Activated CD4-positive, alpha-beta T cell treated with anti-CD3 and anti-CD28 coated beads for 4 hours (primary cell): ENCODE measurements at regions not wholly inside any gene's neighbourhood (a gene's known extent, or its start where the extent isn't known, plus 50 kb on each side); places are given as distances from the start of the nearest gene placed in this dataset.
"Not testable (repeated sequence)": the region's sequence is repeated elsewhere in the genome, so short reads cannot be mapped to it uniquely, and the experiment has no call there.

Experiments
- DNase-seq, 2 donors: peaks; one replicate each; pipeline ENCODE4 v3.0.0-alpha.2; 2020

GRCh38 chr6:28626386-28626785, 100.7 kb downstream of the GPX5 start:
- DNase-seq = not testable (repeated sequence)

GRCh38 chr6:28632326-28632851, 106.7 kb downstream of the GPX5 start:
- no peak for DNase-seq

- no peak for DNase-seq
These were observed 107.9 kb downstream of the GPX5 start for GRCh38 chr6:28633445-28634215.

GRCh38 chr6:28634411-28634760, 108.7 kb downstream of the GPX5 start:
- no peak for DNase-seq

GRCh38 chr6:28634761-28635546, 109.3 kb downstream of the GPX5 start:
- no peak for DNase-seq

- DNase-seq = no peak
These were observed 110.0 kb downstream of the GPX5 start for GRCh38 chr6:28635547-28636158.

GRCh38 chr6:28638787-28639430, 113.2 kb downstream of the GPX5 start:
- no peak for DNase-seq

- DNase-seq = not testable (repeated sequence)
These were observed 114.0 kb downstream of the GPX5 start for GRCh38 chr6:28639445-28640290.

GRCh38 chr6:28643017-28643740, 117.5 kb downstream of the GPX5 start:
- no peak for DNase-seq

GRCh38 chr6:28646650-28647049, 121.0 kb downstream of the GPX5 start:
- no peak for DNase-seq

GRCh38 chr6:28648035-28648877, 122.6 kb downstream of the GPX5 start:
- DNase-seq = peak in 1 of 2 donors; percentile 30

GRCh38 chr6:28648878-28649375, 123.2 kb downstream of the GPX5 start:
- DNase-seq = no peak

GRCh38 chr6:28651161-28651560, 125.5 kb downstream of the GPX5 start:
- DNase-seq = no peak

GRCh38 chr6:28653876-28654275, 128.2 kb downstream of the GPX5 start:
- DNase-seq = no peak

- no peak for DNase-seq
These were observed 129.5 kb downstream of the GPX5 start for GRCh38 chr6:28655164-28655563.

GRCh38 chr6:28656715-28657114, 131.0 kb downstream of the GPX5 start:
- no peak for DNase-seq

GRCh38 chr6:28657381-28657768, 131.7 kb downstream of the GPX5 start:
- DNase-seq = no peak

GRCh38 chr6:28657769-28658465, 132.2 kb downstream of the GPX5 start:
- peak; percentile 8 to 37 for DNase-seq

GRCh38 chr6:28658475-28659249, 133.0 kb downstream of the GPX5 start:
- no peak for DNase-seq
